ENCODE measurements at regions not wholly inside any gene's neighbourhood (a gene's known extent, or its start where the extent isn't known, plus 50 kb on each side); places are given as distances from the start of the nearest gene placed in this dataset.

DNA sequence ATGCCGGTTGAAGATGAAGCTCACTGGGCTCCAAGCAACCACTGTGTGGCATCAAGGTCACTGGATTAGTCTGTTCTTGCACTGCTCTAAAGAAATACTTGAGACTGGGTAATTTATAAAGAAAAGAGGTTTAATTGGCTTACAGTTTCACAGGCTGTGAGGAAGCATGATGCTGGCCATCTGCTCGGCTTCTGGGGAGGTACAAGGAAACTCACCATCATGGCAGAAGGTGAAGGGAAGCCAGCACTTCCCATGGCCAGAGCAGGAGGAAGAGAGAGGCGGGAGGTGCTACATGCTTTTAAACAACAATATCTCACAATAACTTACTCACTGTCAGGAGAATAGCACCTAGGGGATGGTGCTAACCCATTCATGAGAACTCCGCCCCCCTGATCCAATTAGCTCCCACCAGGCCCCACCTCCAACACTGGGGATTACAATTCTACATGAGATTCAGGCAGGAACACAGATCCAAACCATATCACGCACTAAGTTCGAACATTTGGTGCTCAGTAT is 109.7 kb upstream of the MGAT5 start (continued):
- no peak for TF ChIP-seq EZH2 (IDR thresholded peaks at IDR 0.05; ENCODE audit: low read depth, low read length, severe bottlenecking)
- TF ChIP-seq, protein P1, sequence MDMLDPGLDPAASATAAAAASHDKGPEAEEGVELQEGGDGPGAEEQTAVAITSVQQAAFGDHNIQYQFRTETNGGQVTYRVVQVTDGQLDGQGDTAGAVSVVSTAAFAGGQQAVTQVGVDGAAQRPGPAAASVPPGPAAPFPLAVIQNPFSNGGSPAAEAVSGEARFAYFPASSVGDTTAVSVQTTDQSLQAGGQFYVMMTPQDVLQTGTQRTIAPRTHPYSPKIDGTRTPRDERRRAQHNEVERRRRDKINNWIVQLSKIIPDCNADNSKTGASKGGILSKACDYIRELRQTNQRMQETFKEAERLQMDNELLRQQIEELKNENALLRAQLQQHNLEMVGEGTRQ (IDR thresholded peaks at IDR 0.05; ENCODE audit: low read length) = no peak

Measured in H1 (cell line).